ENCODE measurements at regions not wholly inside any gene's neighbourhood (a gene's known extent, or its start where the extent isn't known, plus 50 kb on each side); places are given as distances from the start of the nearest gene placed in this dataset.
"Not testable (repeated sequence)": the region's sequence is repeated elsewhere in the genome, so short reads cannot be mapped to it uniquely, and the experiment has no call there.

- H3K4me3 ChIP-seq (ENCODE audit: low read depth, low read length): no peak overlapping the region
- ChIA-PET CTCF (interaction anchor here (1.9 kb wide), 1 partner anchor 10 kb away, joined by 6 read pairs; no protein-coding TSS in a partner anchor), POLR2A (no interaction called here)
- no peak for DNase-seq (ENCODE audit: low read depth, low spot score)
- TF ChIP-seq CTCF (IDR thresholded peaks at IDR 0.05; ENCODE audit: insufficient read depth, low read length, missing control alignments): no peak
These were observed 66.5 kb upstream of the SVIL start for GRCh38 chr10:29701306-29701705.

GRCh38 chr10:29699621-29700020 is 64.8 kb upstream of the SVIL start:
- ChIA-PET POLR2A (no interaction called here), CTCF (no interaction called here)
- DNase-seq (ENCODE audit: low read depth, low spot score): no peak
- no peak for TF ChIP-seq CTCF (IDR thresholded peaks at IDR 0.05; ENCODE audit: insufficient read depth, low read length, missing control alignments)
- no peak overlapping the region for H3K4me3 ChIP-seq (ENCODE audit: low read depth, low read length)

GRCh38 chr10:29698773-29699490 is 64.2 kb upstream of the SVIL start:
- no peak overlapping the region for H3K4me3 ChIP-seq (ENCODE audit: low read depth, low read length)
- ChIA-PET CTCF (interaction anchor here (0.8 kb wide), 1 partner anchor 17 kb away, joined by 4 read pairs; no protein-coding TSS in a partner anchor), POLR2A (no interaction called here)
- DNase-seq (ENCODE audit: low read depth, low spot score): no peak
- TF ChIP-seq CTCF (IDR thresholded peaks at IDR 0.05; ENCODE audit: insufficient read depth, low read length, missing control alignments): no peak

GRCh38 chr10:29696581-29696980 is 61.8 kb upstream of the SVIL start:
- CTCF ChIA-PET; DNase-seq (ENCODE audit: low read depth, low spot score); H3K4me3 ChIP-seq (ENCODE audit: low read depth, low read length); POLR2A ChIA-PET: not testable (repeated sequence)

GRCh38 chr10:29694121-29694520 is 59.4 kb upstream of the SVIL start:
- ChIA-PET POLR2A (no interaction called here), CTCF (interaction anchor here (0.9 kb wide), 1 partner anchor 42 kb away, joined by 4 read pairs; no protein-coding TSS in a partner anchor)
- DNase-seq (ENCODE audit: low read depth, low spot score): no peak
- TF ChIP-seq CTCF (IDR thresholded peaks at IDR 0.05; ENCODE audit: insufficient read depth, low read length, missing control alignments): no peak
- no peak overlapping the region for H3K4me3 ChIP-seq (ENCODE audit: low read depth, low read length)

- no peak for DNase-seq (ENCODE audit: low read depth, low spot score)
- TF ChIP-seq CTCF (IDR thresholded peaks at IDR 0.05; ENCODE audit: insufficient read depth, low read length, missing control alignments): no peak
- POLR2A ChIA-PET: interaction anchor here (0.7 kb wide), 1 partner anchor 658 kb away, joined by 3 read pairs; no protein-coding TSS in a partner anchor
- CTCF ChIA-PET: interaction anchor here (0.7 to 1.5 kb wide), 4 partner anchors 10 to 196 kb away, joined by 3 to 6 read pairs (median 4); no protein-coding TSS in a partner anchor
- H3K4me3 ChIP-seq (ENCODE audit: low read depth, low read length): peak overlapping the region; percentile 27
These were observed 57.4 kb upstream of the SVIL start for GRCh38 chr10:29692121-29692539.

All from AG04449 (cell line).